ENCODE measurements at regions not wholly inside any gene's neighbourhood (a gene's known extent, or its start where the extent isn't known, plus 50 kb on each side); places are given as distances from the start of the nearest gene placed in this dataset.

DNA sequence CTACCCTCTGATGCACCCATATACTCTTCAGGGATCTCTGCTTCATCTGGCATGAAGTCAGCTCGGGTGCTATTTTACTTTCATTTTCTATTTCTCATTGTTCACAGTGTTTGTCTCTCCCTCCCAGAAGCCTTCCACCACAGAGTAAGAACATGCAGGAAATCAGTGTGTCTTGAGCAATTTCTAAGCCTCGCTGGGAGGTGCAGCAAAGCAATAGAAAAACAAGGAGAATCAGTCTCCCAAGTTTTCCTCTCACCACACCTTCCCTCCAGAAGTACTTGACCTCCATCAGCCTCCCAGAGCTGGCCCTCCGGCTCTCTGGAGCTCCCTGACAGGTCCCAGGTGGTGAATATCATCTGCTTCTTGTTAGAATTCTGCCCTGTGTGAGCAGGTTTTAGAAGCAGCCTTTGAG lies 594.7 kb upstream of the CAMK1G start:
- TF ChIP-seq POLR2AphosphoS5 (IDR thresholded peaks at IDR 0.05; ENCODE audit: low read depth, low read length), result no peak
- TF ChIP-seq, protein P1, sequence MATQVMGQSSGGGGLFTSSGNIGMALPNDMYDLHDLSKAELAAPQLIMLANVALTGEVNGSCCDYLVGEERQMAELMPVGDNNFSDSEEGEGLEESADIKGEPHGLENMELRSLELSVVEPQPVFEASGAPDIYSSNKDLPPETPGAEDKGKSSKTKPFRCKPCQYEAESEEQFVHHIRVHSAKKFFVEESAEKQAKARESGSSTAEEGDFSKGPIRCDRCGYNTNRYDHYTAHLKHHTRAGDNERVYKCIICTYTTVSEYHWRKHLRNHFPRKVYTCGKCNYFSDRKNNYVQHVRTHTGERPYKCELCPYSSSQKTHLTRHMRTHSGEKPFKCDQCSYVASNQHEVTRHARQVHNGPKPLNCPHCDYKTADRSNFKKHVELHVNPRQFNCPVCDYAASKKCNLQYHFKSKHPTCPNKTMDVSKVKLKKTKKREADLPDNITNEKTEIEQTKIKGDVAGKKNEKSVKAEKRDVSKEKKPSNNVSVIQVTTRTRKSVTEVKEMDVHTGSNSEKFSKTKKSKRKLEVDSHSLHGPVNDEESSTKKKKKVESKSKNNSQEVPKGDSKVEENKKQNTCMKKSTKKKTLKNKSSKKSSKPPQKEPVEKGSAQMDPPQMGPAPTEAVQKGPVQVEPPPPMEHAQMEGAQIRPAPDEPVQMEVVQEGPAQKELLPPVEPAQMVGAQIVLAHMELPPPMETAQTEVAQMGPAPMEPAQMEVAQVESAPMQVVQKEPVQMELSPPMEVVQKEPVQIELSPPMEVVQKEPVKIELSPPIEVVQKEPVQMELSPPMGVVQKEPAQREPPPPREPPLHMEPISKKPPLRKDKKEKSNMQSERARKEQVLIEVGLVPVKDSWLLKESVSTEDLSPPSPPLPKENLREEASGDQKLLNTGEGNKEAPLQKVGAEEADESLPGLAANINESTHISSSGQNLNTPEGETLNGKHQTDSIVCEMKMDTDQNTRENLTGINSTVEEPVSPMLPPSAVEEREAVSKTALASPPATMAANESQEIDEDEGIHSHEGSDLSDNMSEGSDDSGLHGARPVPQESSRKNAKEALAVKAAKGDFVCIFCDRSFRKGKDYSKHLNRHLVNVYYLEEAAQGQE (IDR thresholded peaks at IDR 0.05; ENCODE audit: insufficient read depth in 1 of 2, low read depth in 2 of 2, low read length in 2 of 2), result no peak
- no peak for TF ChIP-seq SIN3A (IDR thresholded peaks at IDR 0.05; ENCODE audit: borderline replicate concordance, insufficient read depth, low read length)
- no peak for TF ChIP-seq TAF1 (IDR thresholded peaks at IDR 0.05; ENCODE audit: borderline replicate concordance, insufficient read depth, low read length)
- TF ChIP-seq FOXP2 (optimal IDR thresholded peaks at IDR 0.05; ENCODE audit: borderline replicate concordance, extremely low read depth, extremely low read length, insufficient read depth), result no peak

Measured in PFSK-1 (cell line).